ENCODE measurements at regions not wholly inside any gene's neighbourhood (a gene's known extent, or its start where the extent isn't known, plus 50 kb on each side); places are given as distances from the start of the nearest gene placed in this dataset.
A peak's percentile ranks its signal among the peaks of the same experiment; 100 is the strongest.

DNA sequence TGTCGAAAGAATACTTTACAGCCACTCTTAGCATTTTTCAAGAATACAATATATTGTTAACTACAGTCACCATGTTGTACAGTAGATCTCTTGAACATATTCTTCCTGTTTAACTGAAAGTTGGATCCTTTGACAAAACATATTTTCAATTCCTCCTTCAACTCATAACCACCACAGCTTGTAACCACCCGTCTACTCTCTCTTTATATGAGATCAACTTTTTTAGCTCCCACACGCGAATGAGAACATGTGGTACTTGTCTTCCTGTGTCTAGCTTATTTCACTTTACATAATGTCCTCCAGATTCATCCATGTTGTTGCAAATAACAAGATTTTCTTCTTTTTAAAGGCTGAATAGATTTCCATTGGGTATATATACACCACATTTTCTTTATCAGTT is 338.3 kb upstream of the IGFBP7 start:
- DNase-seq: no peak

- no peak for DNase-seq
These were observed 336.1 kb upstream of the IGFBP7 start for GRCh38 chr4:57446266-57446665.

DNA sequence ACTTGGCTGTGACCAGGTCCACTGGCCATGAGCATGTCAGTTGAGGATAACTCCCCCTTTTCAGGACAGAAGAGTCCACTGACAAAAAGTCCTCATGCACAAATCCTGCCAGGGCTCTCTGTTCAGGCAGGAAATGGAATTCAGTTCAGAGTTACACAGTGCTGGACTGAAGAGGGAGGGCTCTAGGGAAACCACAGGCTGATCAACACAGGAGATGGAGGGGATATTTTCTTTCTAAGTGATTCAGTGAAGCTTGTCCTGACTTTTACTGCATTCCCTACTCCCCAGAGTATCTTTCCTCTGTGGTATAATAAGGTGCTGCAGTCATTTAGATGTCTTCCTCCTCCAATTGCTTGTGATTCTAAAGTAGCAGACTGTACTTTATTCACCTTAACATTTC is 335.5 kb upstream of the IGFBP7 start:
- no peak for DNase-seq

GRCh38 chr4:57444671-57445070 is 334.5 kb upstream of the IGFBP7 start:
- no peak for DNase-seq

DNA sequence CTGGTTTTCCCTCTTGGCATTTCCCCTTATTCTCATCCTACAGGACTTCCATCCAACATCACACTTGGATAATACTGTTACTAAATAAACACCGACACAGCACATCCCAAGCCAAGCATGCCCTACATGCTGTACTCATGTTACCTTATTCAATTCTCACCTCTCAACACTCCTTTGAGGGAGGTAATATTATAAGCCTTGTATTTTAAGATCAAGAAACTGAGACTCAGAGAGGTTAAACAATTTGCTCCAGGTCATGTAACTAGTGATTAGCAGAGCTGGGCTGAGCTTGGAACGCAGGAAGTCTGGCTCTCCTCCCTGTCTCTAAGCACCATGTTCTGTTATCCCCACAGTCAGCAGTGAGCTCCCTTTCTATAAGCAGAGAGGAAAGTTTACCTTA is 333.6 kb upstream of the IGFBP7 start:
- DNase-seq: no peak

- no peak for DNase-seq
These were observed 333.1 kb upstream of the IGFBP7 start for GRCh38 chr4:57443308-57443707.

DNA sequence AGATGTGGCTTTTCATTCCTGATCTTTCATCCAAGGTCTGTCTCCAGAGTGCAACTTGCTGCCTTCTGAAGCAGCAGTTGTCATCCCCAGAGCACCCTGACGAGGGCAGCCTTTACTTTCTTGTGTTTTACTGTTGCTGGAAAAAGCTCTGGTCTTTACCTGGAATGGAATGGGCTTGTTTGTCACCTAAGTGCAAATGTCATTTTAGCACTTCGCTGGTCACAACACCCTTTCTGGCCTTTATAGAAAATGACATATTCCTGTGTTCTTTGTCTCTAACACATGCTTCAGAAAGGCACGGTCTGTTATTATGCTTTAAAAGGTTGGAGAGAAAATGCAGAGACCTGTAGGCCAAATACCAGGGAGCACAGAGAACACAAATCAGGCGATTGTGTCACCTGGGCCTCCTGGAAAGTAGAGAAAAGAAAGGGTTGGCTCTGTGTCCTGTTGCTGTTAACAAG is 332.7 kb upstream of the IGFBP7 start:
- DNase-seq: no peak

GRCh38 chr4:57442241-57442640 is 332.1 kb upstream of the IGFBP7 start:
- DNase-seq: no peak

DNA sequence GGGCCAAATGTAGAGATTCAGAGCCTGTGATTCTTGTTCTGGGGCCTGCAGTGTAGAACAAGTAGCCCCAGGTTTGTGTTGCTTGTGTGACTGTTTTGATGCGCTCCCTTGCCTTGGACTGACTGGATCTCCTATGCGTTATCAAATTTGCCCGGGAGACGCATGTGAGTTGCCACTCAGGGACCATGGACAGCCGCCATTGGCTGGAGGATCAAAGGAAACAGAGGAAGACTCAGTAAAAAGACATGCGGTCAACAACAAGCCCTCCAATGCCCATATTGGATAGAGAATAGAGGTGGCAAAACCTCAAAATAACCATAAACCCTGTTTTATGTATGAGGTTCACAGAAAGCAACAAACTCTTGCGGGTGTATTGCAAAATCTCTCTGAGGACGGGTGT is 327.5 kb upstream of the IGFBP7 start:
- no peak for DNase-seq

GRCh38 chr4:57435300-57435699 is 325.1 kb upstream of the IGFBP7 start:
- DNase-seq: no peak

GRCh38 chr4:57430726-57431125 is 320.5 kb upstream of the IGFBP7 start:
- DNase-seq: no peak

DNA sequence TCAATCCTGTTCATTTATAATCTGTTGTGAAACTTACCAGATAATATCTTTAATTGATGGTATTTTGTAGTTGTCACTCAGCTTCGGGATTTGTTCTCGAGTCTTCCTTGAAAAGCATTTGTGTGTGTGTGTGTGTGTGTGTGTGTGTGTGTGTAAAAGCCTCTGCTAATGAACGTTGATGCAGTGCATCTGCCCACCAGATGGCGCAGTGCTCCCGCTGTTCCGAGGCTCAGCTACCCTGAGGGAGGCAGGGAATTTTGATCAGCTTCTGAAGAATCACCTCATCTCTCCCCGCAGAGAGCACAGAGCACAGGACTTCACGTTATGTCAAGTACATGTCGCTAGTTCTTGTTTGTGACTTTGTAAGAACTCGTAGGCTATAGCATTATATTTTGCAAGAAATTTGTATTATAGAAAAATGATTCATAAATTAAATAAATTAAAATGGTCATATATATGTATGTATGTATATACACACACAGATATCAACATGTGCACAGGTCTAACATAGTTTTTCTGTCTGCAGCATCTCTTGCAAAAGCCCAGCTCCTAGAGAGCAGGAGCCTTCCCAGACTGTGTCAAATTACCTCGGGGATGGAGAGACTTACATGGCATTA is 316.7 kb upstream of the IGFBP7 start:
- peak; percentile 13 for DNase-seq

DNA sequence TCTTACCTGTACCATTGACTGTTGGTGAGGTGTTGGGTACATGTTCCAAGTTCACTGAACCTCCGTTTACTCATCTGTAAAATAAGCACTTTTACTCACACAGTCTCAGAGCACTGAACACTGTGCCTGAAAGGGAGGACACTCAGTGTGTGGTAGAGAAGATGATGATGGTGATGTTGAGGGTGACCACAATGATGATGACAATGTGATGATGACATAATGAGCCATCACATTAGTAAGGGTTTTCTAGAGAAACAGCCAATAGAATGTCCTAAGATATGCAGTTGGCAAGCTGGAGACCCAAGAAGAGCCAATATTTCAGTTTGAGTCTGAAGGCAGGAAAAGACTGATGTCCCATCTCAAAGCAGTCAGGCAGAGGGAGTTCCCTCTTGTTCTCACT is 315.4 kb upstream of the IGFBP7 start:
- no peak for DNase-seq

DNA sequence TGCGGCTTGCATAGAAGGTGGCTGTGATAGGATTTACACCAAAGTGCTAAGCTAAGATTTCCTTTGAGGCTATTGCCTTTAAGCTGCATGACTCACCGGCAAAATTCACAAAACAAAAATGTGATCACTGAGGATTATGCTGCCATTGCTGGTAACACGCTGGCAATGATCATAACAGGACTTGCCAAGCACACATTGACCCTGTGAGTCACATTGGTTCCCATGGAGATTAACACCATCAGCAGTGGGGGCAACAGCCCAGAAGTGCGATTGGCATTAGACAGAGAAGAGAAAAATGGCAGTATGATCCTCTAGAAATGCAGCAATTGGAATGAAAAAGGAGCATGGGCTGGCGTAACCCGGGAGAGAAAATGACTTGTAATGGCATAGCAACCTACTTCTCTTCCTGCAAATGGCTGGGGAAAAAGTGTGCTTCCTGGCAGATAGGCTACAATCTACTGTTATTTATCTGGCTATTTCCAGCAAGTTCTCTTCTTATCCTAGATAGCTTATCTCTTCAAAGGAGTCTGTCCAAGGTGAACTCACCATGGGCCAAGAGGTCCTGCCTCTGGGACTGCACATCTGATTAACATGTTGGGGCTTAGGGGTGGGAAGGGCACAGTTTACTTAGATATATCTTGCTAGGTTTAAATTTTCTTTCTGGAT is 314.2 kb upstream of the IGFBP7 start:
- no peak for DNase-seq

DNA sequence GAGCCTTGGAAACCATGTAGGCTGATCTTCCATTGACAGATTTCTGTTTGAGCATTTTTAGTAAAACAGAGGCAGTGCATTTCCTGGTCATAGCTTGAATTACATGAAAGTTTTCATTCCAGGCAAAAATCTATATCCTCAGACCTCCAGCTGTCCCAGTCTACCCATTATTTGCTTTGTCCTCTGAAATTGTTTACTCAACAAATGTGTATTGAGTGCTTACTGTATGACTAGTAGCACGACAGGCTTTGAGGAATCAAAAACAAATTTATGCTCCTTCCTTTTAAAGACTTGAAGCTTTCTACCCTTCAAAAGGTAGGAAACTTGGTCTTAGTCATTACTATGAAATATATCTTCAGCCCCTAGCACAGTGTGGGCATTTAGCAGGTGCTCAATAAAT is 307.9 kb upstream of the IGFBP7 start:
- no peak for DNase-seq

- no peak for DNase-seq
These were observed 302.3 kb upstream of the IGFBP7 start for GRCh38 chr4:57412259-57413054.

DNA sequence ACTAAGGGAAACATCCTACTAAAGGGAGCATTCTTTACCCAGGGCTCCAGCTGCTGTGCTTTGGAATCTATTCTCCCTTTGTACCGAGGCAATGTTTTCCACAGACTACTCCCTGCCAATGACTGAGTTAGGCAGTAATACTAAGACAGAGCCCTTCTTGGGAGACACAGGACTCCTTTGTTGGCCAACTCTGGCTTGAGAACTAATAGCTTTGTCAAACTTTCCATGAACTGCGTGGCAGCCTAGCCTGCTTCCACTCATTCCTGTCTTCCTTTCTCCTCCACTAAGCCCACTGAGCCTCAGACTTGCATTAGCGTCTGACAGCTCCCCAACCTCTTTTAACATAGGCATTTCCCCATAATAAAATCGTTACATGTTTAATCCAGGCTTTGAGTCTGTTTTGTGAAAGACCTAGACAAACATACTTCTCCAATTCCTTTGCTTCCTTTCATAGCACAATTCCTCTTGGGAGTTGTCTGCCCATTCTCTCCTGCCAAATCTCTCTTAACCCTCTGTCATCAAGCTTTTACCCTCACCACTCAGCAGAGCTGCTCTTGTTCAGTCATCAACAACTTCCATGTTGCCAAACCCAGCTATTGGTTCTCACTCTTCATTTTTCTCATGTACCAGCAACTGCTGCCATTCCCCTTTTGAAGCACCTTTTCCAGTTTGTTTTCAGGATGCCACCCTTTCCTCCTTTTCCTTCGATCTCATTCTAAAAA is 300.3 kb upstream of the IGFBP7 start:
- DNase-seq: no peak

DNA sequence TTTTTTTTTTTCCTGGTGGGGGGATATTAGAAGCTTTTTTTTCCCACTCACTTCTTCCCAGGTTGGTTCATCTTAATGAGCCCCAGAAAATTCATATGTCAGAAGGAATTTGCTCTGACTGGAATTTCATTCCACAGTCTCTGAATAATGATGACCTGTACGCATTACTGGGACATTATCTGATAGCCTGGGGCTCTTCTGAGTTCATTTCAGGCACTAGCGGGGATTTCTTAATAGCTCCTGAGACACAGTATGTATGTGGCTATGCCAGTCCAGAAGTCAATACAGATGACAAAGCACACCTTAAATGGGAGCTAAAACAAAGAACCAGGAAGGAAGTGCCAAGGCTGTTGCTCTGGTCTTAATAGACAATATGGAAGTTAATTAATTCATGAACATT is 295.2 kb upstream of the IGFBP7 start:
- DNase-seq: no peak

DNA sequence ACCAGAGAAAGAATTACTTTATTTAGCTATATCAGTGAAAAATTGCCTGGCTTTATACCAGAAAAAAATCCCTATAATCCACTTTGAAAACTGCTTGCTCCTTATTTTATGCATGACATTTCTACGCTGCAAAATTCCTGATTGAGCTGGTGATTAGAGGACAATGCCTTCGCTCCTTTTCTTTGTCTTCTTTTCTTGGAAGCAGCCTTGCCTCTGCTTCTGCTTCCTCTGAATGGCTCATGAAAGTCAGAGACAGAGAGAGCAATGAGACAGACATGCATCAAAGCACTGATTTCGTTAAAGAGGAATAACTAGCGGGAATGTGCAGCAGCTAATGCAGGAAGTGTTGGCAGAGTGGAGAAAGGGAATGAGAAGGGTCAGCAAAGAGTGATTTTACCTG is 294.3 kb upstream of the IGFBP7 start:
- DNase-seq: no peak

GRCh38 chr4:57403591-57403990 is 293.4 kb upstream of the IGFBP7 start:
- no peak for DNase-seq

DNA sequence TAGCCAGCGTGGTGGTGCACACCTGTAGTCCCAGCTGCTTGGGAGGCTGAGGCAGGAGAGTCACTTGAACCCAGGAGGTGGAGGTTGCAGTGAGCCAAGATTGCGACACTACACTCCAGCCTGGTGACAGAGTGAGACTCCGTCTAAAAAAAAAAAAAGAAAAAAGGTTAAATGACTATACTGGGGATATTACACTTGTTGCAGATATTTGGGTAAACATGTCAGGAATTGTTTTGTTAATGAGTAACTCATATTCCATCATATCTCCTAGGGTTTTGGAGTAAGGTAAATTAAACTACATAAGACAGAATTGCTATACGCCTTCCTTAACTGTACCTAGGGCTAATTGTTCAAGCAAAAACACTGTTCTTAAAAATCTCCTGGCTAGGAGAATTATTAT is 291.4 kb upstream of the IGFBP7 start:
- no peak for DNase-seq

- DNase-seq: no peak
These were observed 268.6 kb upstream of the IGFBP7 start for GRCh38 chr4:57378766-57379165.

DNA sequence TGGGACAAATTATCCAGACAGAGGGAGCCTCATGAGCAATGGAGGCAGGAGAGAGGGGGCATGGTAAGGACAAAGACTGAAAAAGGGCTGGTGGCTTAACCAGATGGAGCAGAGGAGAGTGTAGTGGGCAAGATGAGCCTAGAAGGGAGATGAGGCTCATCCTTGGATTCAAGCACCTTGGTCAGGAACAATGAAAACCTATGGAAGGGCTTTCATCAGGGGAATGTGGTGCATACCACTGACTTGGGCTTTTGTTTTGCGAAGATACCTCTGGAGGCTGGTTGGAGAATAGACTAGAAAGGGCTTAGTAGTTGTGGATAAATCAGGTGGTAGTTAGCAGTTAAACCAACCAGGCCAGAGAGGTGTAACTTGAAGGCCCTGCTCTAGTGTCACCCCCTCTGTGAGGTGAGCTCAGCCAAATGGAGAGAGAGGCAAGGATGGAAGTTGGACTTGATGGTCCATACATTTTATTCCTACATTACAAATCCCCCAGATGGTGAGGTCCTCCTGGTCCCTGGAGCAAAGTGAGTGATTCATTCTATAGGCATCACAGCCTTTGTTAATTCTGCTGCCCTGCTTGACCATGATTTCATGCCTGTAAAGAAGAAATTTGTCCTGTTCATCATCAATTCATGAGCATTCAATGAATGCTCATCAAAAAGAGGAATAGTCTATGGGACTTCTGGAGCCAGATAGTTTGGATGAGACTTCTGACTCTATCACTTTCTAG is 264.8 kb upstream of the IGFBP7 start:
- no peak for DNase-seq

Data from stimulated activated CD4-positive, alpha-beta T cell treated with anti-CD3 and anti-CD28 coated beads, Interleukin-4, amount 100 ng/mL, for 1 hour (primary cell).